Endothelial cell of umbilical vein (primary cell): ENCODE measurements at regions not wholly inside any gene's neighbourhood (a gene's known extent, or its start where the extent isn't known, plus 50 kb on each side); places are given as distances from the start of the nearest gene placed in this dataset.
A peak's percentile ranks its signal among the peaks of the same experiment; 100 is the strongest.

ENCODE experiments used
- BruUV-seq: library from RNA; stranded (reverse); fragments of 400-500 nt; replicated peaks from 2 replicates; lab custom pipeline; 2021; lab: Mats Ljungman, UMichigan
- CTCF ChIA-PET: fragments of 300-600, 350-600 bp; sonication (Branson Sonifier 250); formaldehyde crosslinking; loops from one replicate; lab custom pipeline; 2021; ENCODE audit warnings: antibody characterized with exemption, inconsistent platforms; lab: Charles Lee
- POLR2A ChIA-PET: fragments of 300-600, 350-600 bp; sonication (Branson Sonifier 250); formaldehyde crosslinking; loops from one replicate; lab custom pipeline; 2021; ENCODE audit warnings: antibody characterized with exemption, inconsistent platforms; lab: Charles Lee
- DNase-seq: peaks from one replicate; pipeline ENCODE4 v3.0.0-alpha.2; 2011; ENCODE audit warnings: low read depth, low spot score
- FAIRE-seq: peaks from 2 replicates; lab custom pipeline; 2011; peaks lifted over from hg19 to GRCh38; lab: Jason Lieb, UNC
- H2AFZ ChIP-seq: 2 replicates; pipeline ENCODE4 v1.6.0; 2012; ENCODE audit warnings: low read depth, low read length, control low read depth, inconsistent platforms
- H3K27ac ChIP-seq: 2 replicates; pipeline ENCODE4 v1.5.1; 2011; ENCODE audit warnings: low read depth, mild to moderate bottlenecking, control low read depth, low read length, moderate library complexity; ENCODE audit not compliant: insufficient read depth
- H3K27me3 ChIP-seq, 2 experiments: 2 replicates each; pipeline versions ENCODE4 v1.6.0 to v1.6.1; 2011; ENCODE audit warnings: low read length in 2 of 2, mixed read lengths in 1 of 2; ENCODE audit not compliant: control insufficient read depth in 2 of 2, insufficient read depth in 2 of 2
- H3K36me3 ChIP-seq, 2 experiments: 2 replicates in 1 of 2; 3 replicates in 1 of 2; pipeline ENCODE4 v1.5.1; 2011; ENCODE audit warnings: low read length in 2 of 2, mild to moderate bottlenecking in 1 of 2, moderate library complexity in 1 of 2; ENCODE audit not compliant: control insufficient read depth in 2 of 2, insufficient read depth in 2 of 2; ENCODE audit errors: extremely low read depth in 1 of 2
- H3K4me1 ChIP-seq: 3 replicates; pipeline ENCODE4 v1.5.1; 2011; ENCODE audit warnings: mild to moderate bottlenecking, low read length; ENCODE audit not compliant: control insufficient read depth, insufficient read depth; ENCODE audit errors: extremely low read depth
- H3K4me2 ChIP-seq: 2 replicates; pipeline ENCODE4 v1.6.1; 2011; ENCODE audit warnings: low read length, control low read depth, mixed read lengths; ENCODE audit not compliant: insufficient read depth
- H3K4me3 ChIP-seq, 3 experiments: fragments of 200-600 bp in 1 of 3; sonication (generic), shearing (Covaris generic) in 1 of 3; replicated peaks in 1 of 3; 2 replicates each; pipeline ENCODE4 v1.5.1; 2011 to 2016; ENCODE audit warnings: control low read depth in 3 of 3, low read length in 3 of 3, mild to moderate bottlenecking in 2 of 3, inconsistent platforms in 1 of 3, low read depth in 1 of 3, moderate library complexity in 1 of 3; ENCODE audit not compliant: insufficient read depth in 1 of 3
- H3K79me2 ChIP-seq: 2 replicates; pipeline ENCODE4 v1.6.0; 2012; ENCODE audit warnings: low read length, inconsistent platforms; ENCODE audit not compliant: control insufficient read depth, insufficient read depth
- H3K9ac ChIP-seq: replicated peaks from 2 replicates; pipeline ENCODE3; 2011; ENCODE audit warnings: low read length, control low read depth; ENCODE audit not compliant: insufficient read depth; ENCODE audit errors: extremely low read depth
- H3K9me1 ChIP-seq: replicated peaks from 3 replicates; pipeline ENCODE4 v1.6.0; 2011; ENCODE audit warnings: mild to moderate bottlenecking, low read length; ENCODE audit not compliant: control insufficient read depth, insufficient read depth; ENCODE audit errors: extremely low read depth
- H3K9me3 ChIP-seq: replicated peaks from 2 replicates; pipeline ENCODE4 v1.5.1; 2012; ENCODE audit warnings: low read length, inconsistent platforms; ENCODE audit not compliant: control insufficient read depth, insufficient read depth
- H4K20me1 ChIP-seq: replicated peaks from 2 replicates; pipeline ENCODE3; 2011; ENCODE audit warnings: mild to moderate bottlenecking, low read length; ENCODE audit not compliant: control insufficient read depth, insufficient read depth; ENCODE audit errors: extremely low read depth
- EZH2 ChIP-seq: IDR thresholded peaks from 2 replicates; pipeline ENCODE4 v1.6.1; 2012; ENCODE audit warnings: borderline replicate concordance, low read depth, mild to moderate bottlenecking, moderate library complexity, low read length, inconsistent platforms; ENCODE audit not compliant: severe bottlenecking
- FOS ChIP-seq: IDR thresholded peaks from 2 replicates; pipeline ENCODE4 v1.6.1; 2011; ENCODE audit warnings: mild to moderate bottlenecking, low read length, moderate library complexity, borderline replicate concordance; ENCODE audit not compliant: insufficient read depth
- GATA2 ChIP-seq: IDR thresholded peaks from 2 replicates; pipeline ENCODE4 v1.7.0; 2011; ENCODE audit warnings: low read depth, mild to moderate bottlenecking, moderate library complexity, mixed read lengths, low read length; ENCODE audit not compliant: insufficient read length, insufficient read depth
- JUN ChIP-seq: IDR thresholded peaks from 2 replicates; pipeline ENCODE4 v1.6.1; 2011; ENCODE audit warnings: borderline replicate concordance, low read depth; ENCODE audit not compliant: insufficient read length, insufficient read depth
- MYC ChIP-seq: IDR thresholded peaks from one replicate; pipeline ENCODE4 v1.6.1; 2011; ENCODE audit warnings: mild to moderate bottlenecking, low read depth, low read length
- POLR2A ChIP-seq: IDR thresholded peaks from 2 replicates; pipeline ENCODE4 v1.6.1; 2012; ENCODE audit warnings: low read depth, mild to moderate bottlenecking, control low read depth, low read length
- POLR2AphosphoS5 ChIP-seq: IDR thresholded peaks from 2 replicates; pipeline ENCODE4 v1.6.1; 2012; ENCODE audit warnings: low read depth, mild to moderate bottlenecking, control low read depth, low read length, moderate library complexity; ENCODE audit not compliant: insufficient read depth
- dilution Hi-C: fragments of 300-500 bp; cut with MboI; formaldehyde crosslinking; loops from one replicate; pipeline ENCODE4 v1.15.0; 2019; ENCODE audit warnings: low sequenced_read_pairs; ENCODE audit not compliant: extremely low pct_ligation_motif_present
- intact Hi-C: fragments of 100-400 bp; cut with micrococcal nuclease; formaldehyde crosslinking; loops from one replicate; pipeline ENCODE4 v1.10.0; 2022
- TF ChIP-seq, protein P1 (sequence below): IDR thresholded peaks from 2 replicates; pipeline ENCODE4 v1.6.1; 2011; ENCODE audit not compliant: insufficient read depth, insufficient read length
- TF ChIP-seq, protein P2 (sequence below), 2 donors: IDR thresholded peaks; 1 replicate in 1 of 2; 2 replicates in 1 of 2; pipeline ENCODE4 v1.5.1; 2011; ENCODE audit warnings: low read length in 2 of 2, mild to moderate bottlenecking in 2 of 2, moderate library complexity in 2 of 2, control low read depth in 1 of 2, inconsistent platforms in 1 of 2, low read depth in 1 of 2; ENCODE audit not compliant: insufficient read depth in 1 of 2; ENCODE audit errors: extremely low read depth in 1 of 2

DNA sequence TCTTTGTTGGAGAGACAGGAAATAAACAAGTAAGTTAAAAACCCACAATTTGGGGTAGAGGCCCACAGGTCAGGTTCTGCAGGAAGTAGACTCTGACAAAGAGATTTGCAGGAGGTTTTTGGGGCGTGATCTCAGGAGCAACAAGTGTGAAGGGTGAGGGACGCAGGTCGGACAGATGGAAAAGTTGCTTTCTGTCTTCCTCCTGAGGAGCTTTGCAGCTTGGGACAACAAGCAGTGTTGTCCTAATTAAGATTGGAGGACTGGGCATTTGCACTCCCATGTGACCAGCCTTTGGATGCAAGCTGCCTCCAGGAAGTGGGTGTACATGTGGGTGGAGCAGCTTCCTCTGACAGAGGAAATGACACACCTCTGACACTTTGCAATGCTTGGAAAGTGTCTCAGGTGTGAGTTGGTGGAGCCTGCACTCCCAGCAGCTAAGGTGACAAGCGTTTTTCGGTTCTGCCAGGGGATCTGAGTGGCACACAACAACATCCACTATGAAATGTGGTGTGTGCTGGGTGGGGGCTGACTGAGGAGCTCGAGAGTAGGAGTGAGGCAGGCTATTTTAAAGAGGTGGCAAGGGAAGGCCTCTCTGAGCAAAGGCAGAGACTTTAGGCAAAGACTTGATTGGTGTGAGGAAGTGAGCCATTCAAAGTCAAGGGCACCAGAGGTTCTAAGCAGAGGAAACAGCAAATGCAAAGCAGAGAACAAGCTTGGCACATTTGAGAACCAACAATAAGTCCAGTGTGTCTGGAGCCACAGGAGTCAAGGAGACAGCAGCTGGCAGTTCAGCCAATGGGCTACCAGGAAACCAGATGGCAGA lies 339.8 kb upstream of the GATB start:
- no peak overlapping the region for H3K4me3 ChIP-seq
- no peak overlapping the region for H3K27ac ChIP-seq
- H3K9me3 ChIP-seq = no peaks in the 10 kb centered on the region
- FAIRE-seq (peak; percentile 80), DNase-seq (peak; percentile 27)
- dilution Hi-C loops = no loop called here
- no peaks in the 10 kb centered on the region for H3K79me2 ChIP-seq
- intact Hi-C loops = no loop called here
- no peak overlapping the region for H3K9ac ChIP-seq
- no peaks in the 10 kb centered on the region for H3K9me1 ChIP-seq
- BruUV-seq = no TSS peak
- no peaks in the 10 kb centered on the region for H3K36me3 ChIP-seq
- peak overlapping the region; percentile 10 for H3K4me2 ChIP-seq
- ChIA-PET POLR2A (no interaction called here), CTCF (no interaction called here)
- H3K4me1 ChIP-seq = peaks cover 13% of the 10 kb centered on the region
- no peaks in the 10 kb centered on the region for H3K27me3 ChIP-seq
- TF ChIP-seq, protein P1, sequence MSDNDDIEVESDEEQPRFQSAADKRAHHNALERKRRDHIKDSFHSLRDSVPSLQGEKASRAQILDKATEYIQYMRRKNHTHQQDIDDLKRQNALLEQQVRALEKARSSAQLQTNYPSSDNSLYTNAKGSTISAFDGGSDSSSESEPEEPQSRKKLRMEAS = no peak
- TF ChIP-seq POLR2AphosphoS5 (peak; percentile 45), POLR2A (no peak), GATA2 (no peak), FOS (peak; percentile 33)
- H2AFZ ChIP-seq = peak overlapping the region; percentile 55
- no peaks in the 10 kb centered on the region for H4K20me1 ChIP-seq

DNA sequence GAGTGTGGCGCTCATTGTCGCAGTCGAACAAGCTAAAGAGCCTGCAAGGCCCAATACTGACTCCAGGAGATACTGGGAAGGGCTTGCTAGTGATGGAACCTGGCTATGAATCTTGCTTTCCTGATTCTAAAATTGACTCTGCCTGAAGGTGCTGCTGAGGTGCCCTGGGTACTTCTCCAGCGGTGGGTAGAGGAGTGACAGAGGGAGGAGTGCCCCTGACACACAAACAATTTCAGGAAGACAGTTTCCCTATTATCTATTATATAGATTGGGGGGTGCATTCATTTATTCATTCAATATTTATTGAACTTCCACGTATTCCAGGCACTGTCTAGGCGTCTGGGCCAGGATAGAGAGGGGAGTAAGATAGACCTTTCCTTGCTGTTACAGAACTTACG lies 339.2 kb upstream of the GATB start:
- ChIA-PET POLR2A (no interaction called here), CTCF (interaction anchor here (1.4 kb wide), 1 partner anchor 286 kb away, joined by 4 read pairs; no protein-coding TSS in a partner anchor)
- no peaks in the 10 kb centered on the region for H4K20me1 ChIP-seq
- no peaks in the 10 kb centered on the region for H3K36me3 ChIP-seq
- FAIRE-seq (no peak), DNase-seq (no peak)
- no peaks in the 10 kb centered on the region for H3K79me2 ChIP-seq
- no peak for TF ChIP-seq POLR2AphosphoS5
- TF ChIP-seq, protein P2, sequence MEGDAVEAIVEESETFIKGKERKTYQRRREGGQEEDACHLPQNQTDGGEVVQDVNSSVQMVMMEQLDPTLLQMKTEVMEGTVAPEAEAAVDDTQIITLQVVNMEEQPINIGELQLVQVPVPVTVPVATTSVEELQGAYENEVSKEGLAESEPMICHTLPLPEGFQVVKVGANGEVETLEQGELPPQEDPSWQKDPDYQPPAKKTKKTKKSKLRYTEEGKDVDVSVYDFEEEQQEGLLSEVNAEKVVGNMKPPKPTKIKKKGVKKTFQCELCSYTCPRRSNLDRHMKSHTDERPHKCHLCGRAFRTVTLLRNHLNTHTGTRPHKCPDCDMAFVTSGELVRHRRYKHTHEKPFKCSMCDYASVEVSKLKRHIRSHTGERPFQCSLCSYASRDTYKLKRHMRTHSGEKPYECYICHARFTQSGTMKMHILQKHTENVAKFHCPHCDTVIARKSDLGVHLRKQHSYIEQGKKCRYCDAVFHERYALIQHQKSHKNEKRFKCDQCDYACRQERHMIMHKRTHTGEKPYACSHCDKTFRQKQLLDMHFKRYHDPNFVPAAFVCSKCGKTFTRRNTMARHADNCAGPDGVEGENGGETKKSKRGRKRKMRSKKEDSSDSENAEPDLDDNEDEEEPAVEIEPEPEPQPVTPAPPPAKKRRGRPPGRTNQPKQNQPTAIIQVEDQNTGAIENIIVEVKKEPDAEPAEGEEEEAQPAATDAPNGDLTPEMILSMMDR (IDR thresholded peaks at IDR 0.05; ENCODE audit: extremely low read depth in 1 of 2, insufficient read depth in 1 of 2, low read depth in 1 of 2, low read length in 2 of 2) = no peak
- TF ChIP-seq EZH2 = no peak
- TF ChIP-seq, protein P1 = no peak
- no peak for TF ChIP-seq MYC
- TF ChIP-seq GATA2 = no peak
- TF ChIP-seq JUN = no peak
- TF ChIP-seq POLR2A = no peak
- no peak for TF ChIP-seq FOS
- no peak overlapping the region for H3K4me2 ChIP-seq
- no peaks in the 10 kb centered on the region for H3K9me1 ChIP-seq
- H3K9me3 ChIP-seq = no peaks in the 10 kb centered on the region
- intact Hi-C loops (no loop called here), dilution Hi-C loops (no loop called here)
- BruUV-seq = no TSS peak
- peaks cover 13% of the 10 kb centered on the region for H3K4me1 ChIP-seq
- no peak overlapping the region for H3K27ac ChIP-seq
- peaks cover 0 to 2% of the 10 kb centered on the region in 2 experiments for H3K27me3 ChIP-seq
- H3K9ac ChIP-seq = no peak overlapping the region
- H3K4me3 ChIP-seq = no peak overlapping the region
- H2AFZ ChIP-seq = peak overlapping the region; percentile 55
